SK-N-SH (cell line): ENCODE measurements at regions not wholly inside any gene's neighbourhood (a gene's known extent, or its start where the extent isn't known, plus 50 kb on each side); places are given as distances from the start of the nearest gene placed in this dataset.

Source experiments
- CTCF ChIA-PET: fragments of 300-600, 350-600 bp; formaldehyde crosslinking; extraction: SDS; loops from one replicate; lab custom pipeline; 2021; lab: Yijun Ruan, JAX
- POLR2A ChIA-PET: fragments of 350-600 bp; sonication (Branson Sonifier 250); formaldehyde crosslinking; extraction: SDS; loops from one replicate; lab custom pipeline; 2020; ENCODE audit warnings: antibody characterized with exemption, inconsistent platforms; lab: Yijun Ruan, JAX
- DNase-seq: peaks from one replicate; pipeline ENCODE4 v3.0.0; 2012
- H2AFZ ChIP-seq: fragments of 200-600 bp; sonication (generic); 2 replicates; pipeline ENCODE4 v1.8.1; 2016; ENCODE audit warnings: antibody characterized with exemption, mild to moderate bottlenecking, low read depth
- H3F3A ChIP-seq: fragments of 200-600 bp; sonication (generic); replicated peaks from 2 replicates; pipeline ENCODE3; 2016; ENCODE audit warnings: antibody characterized with exemption, mild to moderate bottlenecking; ENCODE audit not compliant: insufficient read depth
- H3K27ac ChIP-seq, 2 experiments: fragments of 200-500 bp in 1 of 2; fragments of 200-600 bp in 1 of 2; sonication (Bioruptor generic) in 1 of 2; sonication (generic), shearing (Covaris generic) in 1 of 2; 2 replicates each; pipeline versions ENCODE4 v1.5.1 to v1.6.1; 2014 to 2016; ENCODE audit warnings: low read depth in 2 of 2, inconsistent platforms in 1 of 2, low read length in 1 of 2, mild to moderate bottlenecking in 1 of 2, mixed read lengths in 1 of 2
- H3K27me3 ChIP-seq: fragments of 200-600 bp; sonication (generic), shearing (Covaris generic); 2 replicates; pipeline ENCODE4 v1.6.1; 2016; ENCODE audit warnings: mixed run types; ENCODE audit not compliant: insufficient read depth
- H3K36me3 ChIP-seq, 2 experiments: fragments of 200-500 bp in 1 of 2; fragments of 200-600 bp in 1 of 2; sonication (Bioruptor generic) in 1 of 2; sonication (generic) in 1 of 2; replicated peaks in 1 of 2; 2 replicates each; pipeline versions ENCODE3 to v1.5.1; 2014 to 2016; ENCODE audit warnings: low read length in 1 of 2, mild to moderate bottlenecking in 1 of 2; ENCODE audit not compliant: insufficient read depth in 2 of 2, control insufficient read depth in 1 of 2
- H3K4me1 ChIP-seq, 2 experiments: fragments of 200-500 bp in 1 of 2; fragments of 200-600 bp in 1 of 2; sonication (Bioruptor generic) in 1 of 2; sonication (generic), shearing (Covaris generic) in 1 of 2; 2 replicates each; pipeline versions ENCODE4 v1.5.1 to v1.6.1; 2014 to 2016; ENCODE audit warnings: low read depth in 1 of 2, low read length in 1 of 2, mixed run types in 1 of 2; ENCODE audit not compliant: insufficient read depth in 2 of 2, control insufficient read depth in 1 of 2
- H3K4me2 ChIP-seq: fragments of 200-600 bp; sonication (generic), shearing (Covaris generic); 2 replicates; pipeline ENCODE4 v1.6.1; 2017; ENCODE audit warnings: mixed run types
- H3K4me3 ChIP-seq, 2 experiments: fragments of 200-500 bp in 1 of 2; fragments of 200-600 bp in 1 of 2; sonication (Bioruptor generic) in 1 of 2; sonication (generic), shearing (Covaris generic) in 1 of 2; 2 replicates each; pipeline versions ENCODE4 v1.5.1 to v1.8.1; 2014 to 2016; ENCODE audit warnings: low read depth in 2 of 2, inconsistent platforms in 1 of 2, low read length in 1 of 2, mild to moderate bottlenecking in 1 of 2, mixed read lengths in 1 of 2, moderate library complexity in 1 of 2
- H3K79me2 ChIP-seq: fragments of 200-600 bp; sonication (generic); 2 replicates; pipeline ENCODE4 v1.8.1; 2017; ENCODE audit warnings: mild to moderate bottlenecking; ENCODE audit not compliant: insufficient read depth
- H3K9ac ChIP-seq: fragments of 200-600 bp; sonication (generic); 2 replicates; pipeline ENCODE4 v1.6.1; 2017; ENCODE audit warnings: mixed run types
- H3K9me2 ChIP-seq: fragments of 200-600 bp; sonication (generic); 2 replicates; pipeline ENCODE4 v1.6.1; 2017; ENCODE audit warnings: mixed run types
- H3K9me3 ChIP-seq: fragments of 200-600 bp; sonication (generic); 2 replicates; pipeline ENCODE4 v1.6.1; 2017; ENCODE audit warnings: mixed run types, mild to moderate bottlenecking, moderate library complexity
- H4K20me1 ChIP-seq: fragments of 200-600 bp; sonication (generic); 2 replicates; pipeline ENCODE4 v1.6.1; 2017; ENCODE audit warnings: mild to moderate bottlenecking, mixed run types; ENCODE audit not compliant: insufficient read depth
- CHD2 ChIP-seq: fragments of 150-350 bp; IDR thresholded peaks from 2 replicates; pipeline ENCODE4 v1.6.1; 2018; ENCODE audit warnings: low read length; ENCODE audit not compliant: partially characterized antibody
- FOXJ3 ChIP-seq: sonication (generic); formaldehyde crosslinking; IDR thresholded peaks from 2 replicates; pipeline ENCODE4 v1.5.1; 2020; ENCODE audit warnings: mild to moderate bottlenecking, missing genetic modification reagents
- GATA2 ChIP-seq: sonication (generic); formaldehyde crosslinking; IDR thresholded peaks from 2 replicates; pipeline ENCODE4 v1.5.0; 2020; ENCODE audit warnings: mild to moderate bottlenecking, missing genetic modification reagents
- JUND ChIP-seq: IDR thresholded peaks from 2 replicates; pipeline ENCODE4 v1.4.0; 2012
- POLR2AphosphoS5 ChIP-seq: IDR thresholded peaks from 2 replicates; pipeline ENCODE4 v1.6.1; 2012; ENCODE audit warnings: low read depth, low read length
- RCOR1 ChIP-seq: fragments of 150-350 bp; IDR thresholded peaks from 2 replicates; pipeline ENCODE4 v1.6.1; 2017; ENCODE audit warnings: antibody characterized with exemption, low read length
- RXRA ChIP-seq: IDR thresholded peaks from 2 replicates; pipeline ENCODE4 v1.4.0; 2012; ENCODE audit warnings: low read depth, mild to moderate bottlenecking, borderline replicate concordance
- SIN3A ChIP-seq: IDR thresholded peaks from 2 replicates; pipeline ENCODE4 v1.6.1; 2012; ENCODE audit warnings: low read depth, mild to moderate bottlenecking, low read length, moderate library complexity, borderline replicate concordance
- SMC3 ChIP-seq: IDR thresholded peaks from 2 replicates; pipeline ENCODE4 v1.6.1; 2012; ENCODE audit warnings: low read depth, low read length, improper control_type of control experiment
- TAF1 ChIP-seq: IDR thresholded peaks from 2 replicates; pipeline ENCODE4 v1.6.1; 2012; ENCODE audit warnings: low read depth, mild to moderate bottlenecking, low read length, moderate library complexity, borderline replicate concordance
- WGBS: methylation state at CpG from one replicate; pipeline ENCODE4 v1.1.6; 2017; ENCODE audit warnings: low lambda C conversion rate; 5-methylcytosine and 5-hydroxymethylcytosine counted together
- TF ChIP-seq, protein P1 (sequence below): IDR thresholded peaks from 2 replicates; pipeline ENCODE4 v1.4.0; 2012; ENCODE audit warnings: low read depth, borderline replicate concordance
- TF ChIP-seq, protein P2 (sequence below): IDR thresholded peaks from 2 replicates; pipeline ENCODE4 v1.6.1; 2012; ENCODE audit warnings: mild to moderate bottlenecking, low read depth, low read length, moderate library complexity
- TF ChIP-seq, protein P3 (sequence below): IDR thresholded peaks from 2 replicates; pipeline ENCODE4 v1.4.0; 2012; ENCODE audit warnings: low read depth, borderline replicate concordance

DNA sequence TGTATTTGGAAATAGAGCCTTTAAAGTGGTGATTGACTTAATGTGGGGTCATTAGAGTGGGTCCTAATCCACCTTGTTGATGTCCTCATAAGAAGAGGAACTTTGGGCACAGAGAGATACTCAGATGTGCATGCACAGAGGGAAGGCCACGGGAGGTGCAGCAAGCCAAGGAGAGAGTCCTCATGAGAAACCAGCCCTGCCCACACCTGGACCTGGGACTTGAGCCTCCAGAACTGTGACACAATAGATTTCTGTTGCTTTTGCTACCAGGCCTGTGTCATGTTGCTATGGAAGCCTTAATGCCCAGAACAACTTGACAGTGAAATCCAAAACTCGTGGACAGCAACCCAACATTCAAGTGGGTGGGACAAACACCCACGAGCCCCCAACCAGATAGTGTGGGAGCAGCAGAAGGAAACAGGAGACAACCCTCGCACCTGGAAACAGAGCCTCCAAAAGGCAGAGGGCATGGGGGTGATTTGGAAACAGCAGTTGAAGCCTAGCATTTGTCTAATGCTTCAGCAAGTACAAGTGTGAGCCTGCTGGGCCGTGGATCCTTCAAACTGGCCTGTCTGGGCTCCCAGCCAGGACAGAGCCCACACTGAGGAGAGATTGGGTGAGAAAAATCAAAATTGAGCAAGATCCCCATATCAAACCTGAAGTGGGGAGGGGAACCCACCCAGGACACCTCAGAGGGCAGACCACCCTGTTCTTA is 201.0 kb upstream of the CST7 start (continued):
- no peak for TF ChIP-seq TAF1

DNA sequence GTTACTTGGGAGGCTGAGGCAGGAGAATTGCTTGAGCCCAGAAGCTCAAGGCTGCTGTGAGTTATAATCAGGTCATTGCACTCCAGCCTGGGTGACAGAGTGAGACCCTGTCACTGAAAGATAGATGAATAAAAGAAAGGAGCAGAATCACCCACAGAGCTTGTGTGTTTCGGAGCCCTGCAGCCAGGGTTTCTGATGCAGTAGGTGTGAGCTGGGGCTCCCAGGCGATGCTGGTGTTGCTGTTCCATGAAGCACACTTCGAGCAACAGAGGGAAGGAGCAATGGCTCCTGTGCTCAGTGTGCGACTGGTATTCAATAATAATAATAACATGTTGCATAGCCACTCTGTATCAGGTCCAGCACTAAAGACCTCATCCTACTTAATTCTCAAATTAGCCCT is 197.5 kb upstream of the CST7 start:
- H3K9me2 ChIP-seq: no peaks in the 10 kb centered on the region
- H3K4me3 ChIP-seq: no peak overlapping the region
- 58% methylated on average over 4 of the region's 4 CpGs for WGBS
- no peak overlapping the region for H2AFZ ChIP-seq
- CTCF ChIA-PET: no interaction called here
- no peak for DNase-seq
- H3F3A ChIP-seq: no peaks in the 10 kb centered on the region
- no peak overlapping the region for H3K27ac ChIP-seq
- H3K9ac ChIP-seq: no peak overlapping the region
- H3K4me1 ChIP-seq: no peaks in the 10 kb centered on the region; a peak in 1 of 4 replicates
- no peaks in the 10 kb centered on the region for H3K9me3 ChIP-seq
- no peak for TF ChIP-seq RXRA
- TF ChIP-seq POLR2AphosphoS5: no peak
- TF ChIP-seq SIN3A: no peak
- no peak for TF ChIP-seq RCOR1
- no peak for TF ChIP-seq JUND
- no peak for TF ChIP-seq CHD2
- TF ChIP-seq, protein P1, sequence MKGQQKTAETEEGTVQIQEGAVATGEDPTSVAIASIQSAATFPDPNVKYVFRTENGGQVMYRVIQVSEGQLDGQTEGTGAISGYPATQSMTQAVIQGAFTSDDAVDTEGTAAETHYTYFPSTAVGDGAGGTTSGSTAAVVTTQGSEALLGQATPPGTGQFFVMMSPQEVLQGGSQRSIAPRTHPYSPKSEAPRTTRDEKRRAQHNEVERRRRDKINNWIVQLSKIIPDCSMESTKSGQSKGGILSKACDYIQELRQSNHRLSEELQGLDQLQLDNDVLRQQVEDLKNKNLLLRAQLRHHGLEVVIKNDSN: no peak
- no peak for TF ChIP-seq SMC3
- TF ChIP-seq, protein P2, sequence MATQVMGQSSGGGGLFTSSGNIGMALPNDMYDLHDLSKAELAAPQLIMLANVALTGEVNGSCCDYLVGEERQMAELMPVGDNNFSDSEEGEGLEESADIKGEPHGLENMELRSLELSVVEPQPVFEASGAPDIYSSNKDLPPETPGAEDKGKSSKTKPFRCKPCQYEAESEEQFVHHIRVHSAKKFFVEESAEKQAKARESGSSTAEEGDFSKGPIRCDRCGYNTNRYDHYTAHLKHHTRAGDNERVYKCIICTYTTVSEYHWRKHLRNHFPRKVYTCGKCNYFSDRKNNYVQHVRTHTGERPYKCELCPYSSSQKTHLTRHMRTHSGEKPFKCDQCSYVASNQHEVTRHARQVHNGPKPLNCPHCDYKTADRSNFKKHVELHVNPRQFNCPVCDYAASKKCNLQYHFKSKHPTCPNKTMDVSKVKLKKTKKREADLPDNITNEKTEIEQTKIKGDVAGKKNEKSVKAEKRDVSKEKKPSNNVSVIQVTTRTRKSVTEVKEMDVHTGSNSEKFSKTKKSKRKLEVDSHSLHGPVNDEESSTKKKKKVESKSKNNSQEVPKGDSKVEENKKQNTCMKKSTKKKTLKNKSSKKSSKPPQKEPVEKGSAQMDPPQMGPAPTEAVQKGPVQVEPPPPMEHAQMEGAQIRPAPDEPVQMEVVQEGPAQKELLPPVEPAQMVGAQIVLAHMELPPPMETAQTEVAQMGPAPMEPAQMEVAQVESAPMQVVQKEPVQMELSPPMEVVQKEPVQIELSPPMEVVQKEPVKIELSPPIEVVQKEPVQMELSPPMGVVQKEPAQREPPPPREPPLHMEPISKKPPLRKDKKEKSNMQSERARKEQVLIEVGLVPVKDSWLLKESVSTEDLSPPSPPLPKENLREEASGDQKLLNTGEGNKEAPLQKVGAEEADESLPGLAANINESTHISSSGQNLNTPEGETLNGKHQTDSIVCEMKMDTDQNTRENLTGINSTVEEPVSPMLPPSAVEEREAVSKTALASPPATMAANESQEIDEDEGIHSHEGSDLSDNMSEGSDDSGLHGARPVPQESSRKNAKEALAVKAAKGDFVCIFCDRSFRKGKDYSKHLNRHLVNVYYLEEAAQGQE: no peak
- no peak for TF ChIP-seq FOXJ3 (CRISPR knock-in tag)
- no peak for TF ChIP-seq GATA2
- TF ChIP-seq, protein P3, sequence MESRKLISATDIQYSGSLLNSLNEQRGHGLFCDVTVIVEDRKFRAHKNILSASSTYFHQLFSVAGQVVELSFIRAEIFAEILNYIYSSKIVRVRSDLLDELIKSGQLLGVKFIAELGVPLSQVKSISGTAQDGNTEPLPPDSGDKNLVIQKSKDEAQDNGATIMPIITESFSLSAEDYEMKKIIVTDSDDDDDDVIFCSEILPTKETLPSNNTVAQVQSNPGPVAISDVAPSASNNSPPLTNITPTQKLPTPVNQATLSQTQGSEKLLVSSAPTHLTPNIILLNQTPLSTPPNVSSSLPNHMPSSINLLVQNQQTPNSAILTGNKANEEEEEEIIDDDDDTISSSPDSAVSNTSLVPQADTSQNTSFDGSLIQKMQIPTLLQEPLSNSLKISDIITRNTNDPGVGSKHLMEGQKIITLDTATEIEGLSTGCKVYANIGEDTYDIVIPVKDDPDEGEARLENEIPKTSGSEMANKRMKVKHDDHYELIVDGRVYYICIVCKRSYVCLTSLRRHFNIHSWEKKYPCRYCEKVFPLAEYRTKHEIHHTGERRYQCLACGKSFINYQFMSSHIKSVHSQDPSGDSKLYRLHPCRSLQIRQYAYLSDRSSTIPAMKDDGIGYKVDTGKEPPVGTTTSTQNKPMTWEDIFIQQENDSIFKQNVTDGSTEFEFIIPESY: no peak
- TF ChIP-seq, all 33 proteins: peak for 0
- no peaks in the 10 kb centered on the region for H3K27me3 ChIP-seq
- H3K79me2 ChIP-seq: no peaks in the 10 kb centered on the region
- POLR2A ChIA-PET: no interaction called here
- no peaks in the 10 kb centered on the region for H3K36me3 ChIP-seq
- H3K4me2 ChIP-seq: no peak overlapping the region
- H4K20me1 ChIP-seq: no peaks in the 10 kb centered on the region
